HepG2 (cell line): ENCODE measurements at regions not wholly inside any gene's neighbourhood (a gene's known extent, or its start where the extent isn't known, plus 50 kb on each side); places are given as distances from the start of the nearest gene placed in this dataset.

Experiments
- ATAC-seq: fragments of 200-7000 bp; cut with Tn5 transposase; 3 replicates; pipeline ENCODE4 v1.9.1; 2020; ENCODE audit warnings: mild to moderate bottlenecking, moderate library complexity
- BruUV-seq: library from RNA; stranded (reverse); fragments of 400-500 nt; replicated peaks from 2 replicates; lab custom pipeline; 2021; lab: Mats Ljungman, UMichigan
- CTCF ChIA-PET: fragments of 300-600 bp; formaldehyde crosslinking; extraction: SDS; loops from one replicate; lab custom pipeline; 2021; ENCODE audit warnings: low total read pairs, inconsistent platforms, low intra/inter-chr PET ratio; lab: Yijun Ruan, JAX
- POLR2A ChIA-PET: fragments of 350-600 bp; sonication (Branson Sonifier 250); formaldehyde crosslinking; loops from one replicate; lab custom pipeline; 2020; ENCODE audit warnings: antibody characterized with exemption, inconsistent platforms; lab: Yijun Ruan, JAX
- DNase-seq: peaks from one replicate; pipeline ENCODE4 v3.0.0-alpha.2; 2015; ENCODE audit warnings: low spot score
- FAIRE-seq: peaks from 3 replicates; lab custom pipeline; 2011; peaks lifted over from hg19 to GRCh38; lab: Jason Lieb, UNC
- H2AFZ ChIP-seq: one replicate; pipeline ENCODE4 v1.6.1; 2011; ENCODE audit warnings: low read length, inconsistent platforms
- H3K27ac ChIP-seq: fragments of 300-600 bp; 3 replicates; pipeline ENCODE4 v1.8.0; 2011; ENCODE audit warnings: mixed run types, mild to moderate bottlenecking, mixed read lengths, low read length, inconsistent platforms; ENCODE audit not compliant: insufficient read depth; ENCODE audit errors: extremely low read length
- H3K27me3 ChIP-seq, 2 experiments: fragments of 200-600 bp in 1 of 2; 2 replicates in 1 of 2; 3 replicates in 1 of 2; pipeline versions ENCODE4 v1.6.0 to v1.8.0; 2011; ENCODE audit warnings: low read length in 2 of 2, mild to moderate bottlenecking in 2 of 2, moderate library complexity in 2 of 2, inconsistent platforms in 1 of 2; ENCODE audit not compliant: insufficient read depth in 2 of 2, control insufficient read depth in 1 of 2
- H3K36me3 ChIP-seq, 2 experiments: fragments of 200-600 bp in 1 of 2; replicated peaks in 1 of 2; 2 replicates in 1 of 2; 3 replicates in 1 of 2; pipeline versions ENCODE4 v1.5.1 to v1.8.0; 2011; ENCODE audit warnings: low read length in 2 of 2, inconsistent platforms in 1 of 2; ENCODE audit not compliant: insufficient read depth in 2 of 2, control insufficient read depth in 1 of 2
- H3K4me1 ChIP-seq: 2 replicates; pipeline ENCODE4 v1.5.1; 2012; ENCODE audit warnings: low read length, inconsistent platforms; ENCODE audit not compliant: insufficient read depth
- H3K4me2 ChIP-seq: 2 replicates; pipeline ENCODE4 v1.6.0; 2011; ENCODE audit warnings: low read depth, low read length, inconsistent platforms
- H3K4me3 ChIP-seq, 3 experiments: fragments of 200-600 bp in 1 of 3; sonication (generic), shearing (Covaris generic) in 1 of 3; replicated peaks in 1 of 3; 2 replicates each; pipeline ENCODE4 v1.5.1; 2011 to 2016; ENCODE audit warnings: low read length in 3 of 3, inconsistent platforms in 2 of 3, low read depth in 2 of 3, mild to moderate bottlenecking in 2 of 3, control low read depth in 1 of 3, mixed read lengths in 1 of 3; ENCODE audit not compliant: insufficient read depth in 1 of 3
- H3K79me2 ChIP-seq: one replicate; pipeline ENCODE4 v1.6.1; 2011; ENCODE audit warnings: low read length, inconsistent platforms; ENCODE audit not compliant: insufficient read depth
- H3K9ac ChIP-seq: 2 replicates; pipeline ENCODE4 v1.6.0; 2011; ENCODE audit warnings: mild to moderate bottlenecking, low read depth, low read length, inconsistent platforms; ENCODE audit not compliant: insufficient read depth
- H3K9me3 ChIP-seq: 2 replicates; pipeline ENCODE4 v1.5.1; 2012; ENCODE audit warnings: mild to moderate bottlenecking, low read length
- H4K20me1 ChIP-seq: 2 replicates; pipeline ENCODE4 v1.6.0; 2011; ENCODE audit warnings: inconsistent platforms, mild to moderate bottlenecking, low read length, moderate library complexity; ENCODE audit not compliant: insufficient read depth
- DMAP1 ChIP-seq: IDR thresholded peaks from 2 replicates; pipeline ENCODE4 v1.6.1; 2016
- EZH2 ChIP-seq: conservative IDR thresholded peaks from 2 replicates; pipeline ENCODE4 v1.6.1; 2012; ENCODE audit warnings: mild to moderate bottlenecking, low read depth, low read length, moderate library complexity
- FOSL2 ChIP-seq: sonication (generic); formaldehyde crosslinking; IDR thresholded peaks from 2 replicates; pipeline ENCODE4 v1.4.0; 2020; ENCODE audit warnings: missing genetic modification reagents
- FOXP1 ChIP-seq, 2 experiments: fragments of 450-650 bp in 1 of 2; IDR thresholded peaks; 2 replicates each; pipeline ENCODE4 v1.6.1; 2017 to 2018; ENCODE audit warnings: antibody characterized with exemption in 1 of 2
- HOMEZ ChIP-seq: IDR thresholded peaks from 2 replicates; pipeline ENCODE4 v1.6.1; 2016; ENCODE audit warnings: low read depth
- IRF2 ChIP-seq: IDR thresholded peaks from 2 replicates; pipeline ENCODE4 v1.6.1; 2018; ENCODE audit warnings: missing genetic modification reagents, missing compliant biosample characterization
- IRX3 ChIP-seq: sonication (generic); formaldehyde crosslinking; IDR thresholded peaks from 2 replicates; pipeline ENCODE4 v1.8.1; 2023; ENCODE audit warnings: mild to moderate bottlenecking, low read depth, missing genetic modification reagents, borderline replicate concordance
- KDM5B ChIP-seq: sonication (generic); formaldehyde crosslinking; IDR thresholded peaks from 2 replicates; pipeline ENCODE4 v1.4.0; 2020; ENCODE audit warnings: missing genetic modification reagents, mild to moderate bottlenecking, borderline replicate concordance
- NKX3-1 ChIP-seq: sonication (generic); formaldehyde crosslinking; IDR thresholded peaks from 2 replicates; pipeline ENCODE4 v1.5.0; 2020; ENCODE audit warnings: missing genetic modification reagents
- SKI ChIP-seq: fragments of 450-650 bp; IDR thresholded peaks from one replicate; pipeline ENCODE4 v1.6.1; 2018; ENCODE audit warnings: mild to moderate bottlenecking; ENCODE audit not compliant: partially characterized antibody
- TAF1 ChIP-seq: sonication (generic); formaldehyde crosslinking; IDR thresholded peaks from 2 replicates; pipeline ENCODE4 v1.4.0; 2020; ENCODE audit warnings: missing genetic modification reagents
- TBX2 ChIP-seq: sonication (generic); formaldehyde crosslinking; IDR thresholded peaks from 2 replicates; pipeline ENCODE4 v1.5.0; 2020; ENCODE audit warnings: missing genetic modification reagents, mild to moderate bottlenecking, borderline replicate concordance
- ZFP36L1 ChIP-seq: sonication (generic); formaldehyde crosslinking; IDR thresholded peaks from 2 replicates; pipeline ENCODE4 v1.8.0; 2022; ENCODE audit warnings: mild to moderate bottlenecking, missing genetic modification reagents, moderate library complexity
- ZNF136 ChIP-seq: sonication (generic); formaldehyde crosslinking; IDR thresholded peaks from 2 replicates; pipeline ENCODE4 v1.8.1; 2022; ENCODE audit warnings: low read depth, mild to moderate bottlenecking, moderate library complexity, missing genetic modification reagents
- ZNF207 ChIP-seq: fragments of 450-650 bp; IDR thresholded peaks from 2 replicates; pipeline ENCODE4 v1.6.1; 2016; ENCODE audit warnings: antibody characterized with exemption, borderline replicate concordance
- ZNF382 ChIP-seq: sonication (generic); formaldehyde crosslinking; IDR thresholded peaks from 2 replicates; pipeline ENCODE4 v1.5.0; 2020; ENCODE audit warnings: missing genetic modification reagents, mild to moderate bottlenecking, borderline replicate concordance
- ZNF543 ChIP-seq: sonication (generic); formaldehyde crosslinking; IDR thresholded peaks from 2 replicates; pipeline ENCODE4 v1.4.0; 2020; ENCODE audit warnings: mild to moderate bottlenecking, missing genetic modification reagents
- ZNF709 ChIP-seq: sonication (generic); formaldehyde crosslinking; IDR thresholded peaks from 2 replicates; pipeline ENCODE4 v1.5.0; 2020; ENCODE audit warnings: mild to moderate bottlenecking, missing genetic modification reagents
- ZSCAN9 ChIP-seq: IDR thresholded peaks from 2 replicates; pipeline ENCODE4 v1.6.1; 2016; ENCODE audit warnings: borderline replicate concordance
- WGBS: methylation state at CpG from one replicate; pipeline ENCODE4 v1.1.6; 2017; ENCODE audit warnings: low lambda C conversion rate; 5-methylcytosine and 5-hydroxymethylcytosine counted together
- in situ Hi-C: cut with HindIII; loops from 2 replicates; pipeline ENCODE4 v1.10.0; 2017; ENCODE audit warnings: low pct_unique_long_range_greater_than_20kb; ENCODE audit not compliant: extremely low pct_ligation_motif_present
- intact Hi-C: fragments of 100-400 bp; cut with micrococcal nuclease; formaldehyde crosslinking; loops from one replicate; pipeline ENCODE4 v1.10.0; 2022; ENCODE audit not compliant: unreplicated experiment

- TF ChIP-seq ZNF382 (CRISPR knock-in tag) (no peak), FOXP1 (IDR thresholded peaks at IDR 0.05) (no peak), FOXP1 (CRISPR knock-in tag; IDR thresholded peaks at IDR 0.05) (no peak)
Measured at GRCh38 chr18:24567199-24567598, 106.8 kb downstream of the HRH4 start (continued).

DNA sequence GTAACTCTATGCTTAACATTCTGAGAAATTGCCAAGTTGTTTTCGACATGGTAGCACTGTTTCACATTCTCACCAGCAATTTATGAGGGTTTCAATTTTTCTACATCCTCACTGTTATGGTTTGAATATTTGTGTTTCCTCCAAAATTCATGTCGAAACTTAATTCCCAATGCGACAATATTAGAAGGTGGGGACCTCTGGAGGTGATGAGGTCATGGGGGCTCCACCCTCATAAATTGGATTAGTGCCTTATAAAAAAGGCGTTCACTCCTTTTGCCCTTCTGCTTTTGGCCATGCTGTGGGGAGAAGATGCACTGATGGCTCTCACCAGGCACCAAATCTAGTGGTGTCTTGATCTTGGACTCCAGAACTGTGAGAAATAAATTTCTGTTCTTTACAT is 110.3 kb downstream of the HRH4 start:
- no peak for ATAC-seq
- peaks cover 11% of the 10 kb centered on the region for H3K9me3 ChIP-seq
- no peak overlapping the region for H3K27ac ChIP-seq
- DNase-seq, result no peak
- no TSS peak for BruUV-seq
- ChIA-PET CTCF (no interaction called here), POLR2A (no interaction called here)
- H3K36me3 ChIP-seq, result no peaks in the 10 kb centered on the region
- no peak overlapping the region for H2AFZ ChIP-seq
- H3K4me1 ChIP-seq, result no peaks in the 10 kb centered on the region
- FAIRE-seq, result no peak
- WGBS, result 2% methylated on average over 4 of the region's 4 CpGs
- no peaks in the 10 kb centered on the region for H4K20me1 ChIP-seq
- no peak overlapping the region for H3K9ac ChIP-seq
- no peaks in the 10 kb centered on the region for H3K27me3 ChIP-seq
- no peak overlapping the region for H3K4me3 ChIP-seq
- intact Hi-C loops, result no loop called here
- H3K79me2 ChIP-seq, result no peaks in the 10 kb centered on the region
- TF ChIP-seq HOMEZ (CRISPR knock-in tag), result no peak
- no peak for TF ChIP-seq EZH2
- no peak for TF ChIP-seq ZNF207
- no peak for TF ChIP-seq TBX2 (CRISPR knock-in tag)
- TF ChIP-seq IRF2 (CRISPR knock-in tag), result no peak
- TF ChIP-seq DMAP1 (CRISPR knock-in tag), result no peak
- TF ChIP-seq ZNF136 (CRISPR knock-in tag), result no peak
- TF ChIP-seq KDM5B, result no peak
- no peak for TF ChIP-seq SKI
- no peak for TF ChIP-seq IRX3 (CRISPR knock-in tag)
- TF ChIP-seq FOSL2 (CRISPR knock-in tag), result no peak
- TF ChIP-seq TAF1, result no peak
- no peak for TF ChIP-seq NKX3-1
- TF ChIP-seq ZFP36L1, result no peak
- no peak for TF ChIP-seq ZNF543 (CRISPR knock-in tag)
- TF ChIP-seq ZNF709, result no peak
- no peak for TF ChIP-seq ZSCAN9
- H3K4me2 ChIP-seq, result no peak overlapping the region
- in situ Hi-C loops, result no loop called here
